ENCODE measurements at regions not wholly inside any gene's neighbourhood (a gene's known extent, or its start where the extent isn't known, plus 50 kb on each side); places are given as distances from the start of the nearest gene placed in this dataset.

- Histone ChIP-seq H3K79me2 (ENCODE audit: insufficient read depth, low read depth) (no peaks in the 10 kb centered on the region), H3K27ac (no peak overlapping the region)
- TF ChIP-seq CTCF (conservative IDR thresholded peaks at IDR 0.05; ENCODE audit: low read depth, low read length) = no peak
Measured at GRCh38 chr13:59099182-59099974, 1064.3 kb downstream of the DIAPH3 start.

GRCh38 chr13:59103004-59103768 lies 1060.5 kb downstream of the DIAPH3 start:
- Histone ChIP-seq H2AFZ (ENCODE audit: low read depth) (no peak overlapping the region), H3K4me2 (no peak overlapping the region), H3K9ac (no peak overlapping the region)

More at GRCh38 chr13:59099182-59099974, 1064.3 kb downstream of the DIAPH3 start:
- no peak overlapping the region for H2AFZ ChIP-seq (ENCODE audit: low read depth)
- no peaks in the 10 kb centered on the region for H3K4me1 ChIP-seq (ENCODE audit: low read depth, poor library complexity, severe bottlenecking)
- no peaks in the 10 kb centered on the region for H3K36me3 ChIP-seq (ENCODE audit: insufficient read depth)
- no peak overlapping the region for H3K4me2 ChIP-seq
- no peaks in the 10 kb centered on the region for H3K27me3 ChIP-seq (ENCODE audit: insufficient read depth, low read depth)
- no peaks in the 10 kb centered on the region for H4K20me1 ChIP-seq (ENCODE audit: insufficient read depth)
- no peak overlapping the region for H3K9ac ChIP-seq
- H3K4me3 ChIP-seq (IDR thresholded peaks at IDR 0.05; ENCODE audit: insufficient read depth, low read depth, low read length) = no peak overlapping the region

GRCh38 chr13:59111751-59112171 lies 1052.0 kb downstream of the DIAPH3 start:
- H3K4me3 ChIP-seq (IDR thresholded peaks at IDR 0.05; ENCODE audit: insufficient read depth, low read depth, low read length) = no peak overlapping the region
- no peak overlapping the region for H3K4me2 ChIP-seq
- H3K27ac ChIP-seq = no peak overlapping the region
- no peak overlapping the region for H2AFZ ChIP-seq (ENCODE audit: low read depth)
- no peak for TF ChIP-seq CTCF (conservative IDR thresholded peaks at IDR 0.05; ENCODE audit: low read depth, low read length)
- H3K9ac ChIP-seq = no peak overlapping the region
- no peaks in the 10 kb centered on the region for H3K4me1 ChIP-seq (ENCODE audit: low read depth, poor library complexity, severe bottlenecking)
- H3K79me2 ChIP-seq (ENCODE audit: insufficient read depth, low read depth) = no peaks in the 10 kb centered on the region
- no peaks in the 10 kb centered on the region for H3K27me3 ChIP-seq (ENCODE audit: insufficient read depth, low read depth)
- H4K20me1 ChIP-seq (ENCODE audit: insufficient read depth) = no peaks in the 10 kb centered on the region
- no peaks in the 10 kb centered on the region for H3K36me3 ChIP-seq (ENCODE audit: insufficient read depth)

More at GRCh38 chr13:59103004-59103768, 1060.5 kb downstream of the DIAPH3 start:
- H3K27me3 ChIP-seq (ENCODE audit: insufficient read depth, low read depth) = no peaks in the 10 kb centered on the region
- no peak for TF ChIP-seq CTCF (conservative IDR thresholded peaks at IDR 0.05; ENCODE audit: low read depth, low read length)
- no peaks in the 10 kb centered on the region for H3K36me3 ChIP-seq (ENCODE audit: insufficient read depth)
- H4K20me1 ChIP-seq (ENCODE audit: insufficient read depth) = no peaks in the 10 kb centered on the region
- no peak overlapping the region for H3K27ac ChIP-seq
- H3K79me2 ChIP-seq (ENCODE audit: insufficient read depth, low read depth) = no peaks in the 10 kb centered on the region
- no peaks in the 10 kb centered on the region for H3K4me1 ChIP-seq (ENCODE audit: low read depth, poor library complexity, severe bottlenecking)
- no peak overlapping the region for H3K4me3 ChIP-seq (IDR thresholded peaks at IDR 0.05; ENCODE audit: insufficient read depth, low read depth, low read length)

GRCh38 chr13:59112221-59112718 lies 1051.5 kb downstream of the DIAPH3 start:
- TF ChIP-seq CTCF (conservative IDR thresholded peaks at IDR 0.05; ENCODE audit: low read depth, low read length) = no peak
- no peak overlapping the region for H3K27ac ChIP-seq
- H3K9ac ChIP-seq = no peak overlapping the region
- no peaks in the 10 kb centered on the region for H3K79me2 ChIP-seq (ENCODE audit: insufficient read depth, low read depth)
- H3K4me1 ChIP-seq (ENCODE audit: low read depth, poor library complexity, severe bottlenecking) = no peaks in the 10 kb centered on the region
- H3K4me2 ChIP-seq = no peak overlapping the region
- H3K36me3 ChIP-seq (ENCODE audit: insufficient read depth) = no peaks in the 10 kb centered on the region
- H3K4me3 ChIP-seq (IDR thresholded peaks at IDR 0.05; ENCODE audit: insufficient read depth, low read depth, low read length) = no peak overlapping the region
- H2AFZ ChIP-seq (ENCODE audit: low read depth) = no peak overlapping the region
- no peaks in the 10 kb centered on the region for H4K20me1 ChIP-seq (ENCODE audit: insufficient read depth)
- H3K27me3 ChIP-seq (ENCODE audit: insufficient read depth, low read depth) = no peaks in the 10 kb centered on the region
